GM19238 (cell line): ENCODE measurements at regions not wholly inside any gene's neighbourhood (a gene's known extent, or its start where the extent isn't known, plus 50 kb on each side); places are given as distances from the start of the nearest gene placed in this dataset.
"Not testable (repeated sequence)": the region's sequence is repeated elsewhere in the genome, so short reads cannot be mapped to it uniquely, and the experiment has no call there.

Experiments used
- DNase-seq: peaks from one replicate; pipeline ENCODE4 v3.0.0; 2011; ENCODE audit warnings: low spot score; ENCODE audit not compliant: insufficient read length

GRCh38 chr14:89566644-89567415 is 149.8 kb upstream of the FOXN3 start:
- no peak for DNase-seq

GRCh38 chr14:89566180-89566579 is 149.1 kb upstream of the FOXN3 start:
- DNase-seq, result no peak

- DNase-seq, result no peak
Measured at GRCh38 chr14:89565607-89566006, 148.6 kb upstream of the FOXN3 start.

- no peak for DNase-seq
Measured at GRCh38 chr14:89564989-89565388, 148.0 kb upstream of the FOXN3 start.

GRCh38 chr14:89564286-89564957 is 147.4 kb upstream of the FOXN3 start:
- DNase-seq, result no peak

GRCh38 chr14:89563471-89563870 is 146.4 kb upstream of the FOXN3 start:
- no peak for DNase-seq

- DNase-seq, result no peak
Measured at GRCh38 chr14:89551955-89552354, 134.9 kb upstream of the FOXN3 start.

GRCh38 chr14:89551432-89551831 is 134.4 kb upstream of the FOXN3 start:
- DNase-seq, result no peak

GRCh38 chr14:89550821-89551220 is 133.8 kb upstream of the FOXN3 start:
- DNase-seq, result no peak

GRCh38 chr14:89549381-89550125 is 132.5 kb upstream of the FOXN3 start:
- no peak for DNase-seq

GRCh38 chr14:89547047-89547446 is 130.0 kb upstream of the FOXN3 start:
- not testable (repeated sequence) for DNase-seq

- no peak for DNase-seq
Measured at GRCh38 chr14:89544636-89545301, 127.7 kb upstream of the FOXN3 start.

- no peak for DNase-seq
Measured at GRCh38 chr14:89543425-89543790, 126.4 kb upstream of the FOXN3 start.

GRCh38 chr14:89542786-89543424 is 125.9 kb upstream of the FOXN3 start:
- no peak for DNase-seq

GRCh38 chr14:89540830-89541470 is 123.9 kb upstream of the FOXN3 start:
- no peak for DNase-seq

GRCh38 chr14:89540009-89540829 is 123.2 kb upstream of the FOXN3 start:
- no peak for DNase-seq

- DNase-seq, result no peak
Measured at GRCh38 chr14:89537911-89538310, 120.9 kb upstream of the FOXN3 start.

GRCh38 chr14:89534902-89535685 is 118.1 kb upstream of the FOXN3 start:
- no peak for DNase-seq

GRCh38 chr14:89533766-89534165 is 116.7 kb upstream of the FOXN3 start:
- no peak for DNase-seq
